DND-41 (cell line): ENCODE measurements at regions not wholly inside any gene's neighbourhood (a gene's known extent, or its start where the extent isn't known, plus 50 kb on each side); places are given as distances from the start of the nearest gene placed in this dataset.

Experiments used
- CTCF ChIP-seq: IDR thresholded peaks from 2 replicates; pipeline ENCODE4 v1.5.1; 2012; ENCODE audit warnings: borderline replicate concordance, low read length, moderate library complexity, mild to moderate bottlenecking; ENCODE audit not compliant: poor library complexity, severe bottlenecking; ENCODE audit errors: extremely low read depth
- EZH2 ChIP-seq: IDR thresholded peaks from 3 replicates; pipeline ENCODE4 v1.6.1; 2012; ENCODE audit warnings: borderline replicate concordance, low read depth, mild to moderate bottlenecking, moderate library complexity, low read length, inconsistent platforms; ENCODE audit not compliant: severe bottlenecking

GRCh38 chr3:88611826-88612326 is 462.1 kb downstream of the C3orf38 start:
- TF ChIP-seq CTCF (no peak), EZH2 (no peak)
